GDM1 (cell line): ENCODE measurements at regions not wholly inside any gene's neighbourhood (a gene's known extent, or its start where the extent isn't known, plus 50 kb on each side); places are given as distances from the start of the nearest gene placed in this dataset.

Source experiments
- DNase-seq: peaks from one replicate; lab custom pipeline; 2025; lab: John Stamatoyannopoulos, UW

DNA sequence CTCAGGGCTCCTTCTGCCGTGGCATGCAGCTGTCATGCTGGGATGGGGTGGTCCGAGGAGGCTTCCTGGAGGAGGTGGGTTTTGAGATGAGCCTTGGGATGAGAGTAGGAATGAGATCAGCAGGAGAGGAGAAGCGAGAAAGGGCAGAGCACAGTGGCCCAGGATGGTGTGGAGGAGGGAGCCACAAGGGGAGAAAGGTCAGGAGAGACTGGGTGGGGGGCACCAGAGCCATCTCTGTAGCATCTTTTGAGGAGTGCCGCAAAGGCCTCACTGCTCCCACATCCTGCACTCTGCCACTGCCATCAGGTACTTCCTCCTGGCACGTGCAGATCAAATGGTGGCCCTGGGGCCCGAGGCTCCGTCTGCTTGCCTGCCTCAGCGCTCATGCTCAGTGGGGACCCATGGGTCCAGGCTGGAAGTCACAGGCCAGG lies 150.2 kb downstream of the MACROH2A1 start:
- DNase-seq = no peak

DNA sequence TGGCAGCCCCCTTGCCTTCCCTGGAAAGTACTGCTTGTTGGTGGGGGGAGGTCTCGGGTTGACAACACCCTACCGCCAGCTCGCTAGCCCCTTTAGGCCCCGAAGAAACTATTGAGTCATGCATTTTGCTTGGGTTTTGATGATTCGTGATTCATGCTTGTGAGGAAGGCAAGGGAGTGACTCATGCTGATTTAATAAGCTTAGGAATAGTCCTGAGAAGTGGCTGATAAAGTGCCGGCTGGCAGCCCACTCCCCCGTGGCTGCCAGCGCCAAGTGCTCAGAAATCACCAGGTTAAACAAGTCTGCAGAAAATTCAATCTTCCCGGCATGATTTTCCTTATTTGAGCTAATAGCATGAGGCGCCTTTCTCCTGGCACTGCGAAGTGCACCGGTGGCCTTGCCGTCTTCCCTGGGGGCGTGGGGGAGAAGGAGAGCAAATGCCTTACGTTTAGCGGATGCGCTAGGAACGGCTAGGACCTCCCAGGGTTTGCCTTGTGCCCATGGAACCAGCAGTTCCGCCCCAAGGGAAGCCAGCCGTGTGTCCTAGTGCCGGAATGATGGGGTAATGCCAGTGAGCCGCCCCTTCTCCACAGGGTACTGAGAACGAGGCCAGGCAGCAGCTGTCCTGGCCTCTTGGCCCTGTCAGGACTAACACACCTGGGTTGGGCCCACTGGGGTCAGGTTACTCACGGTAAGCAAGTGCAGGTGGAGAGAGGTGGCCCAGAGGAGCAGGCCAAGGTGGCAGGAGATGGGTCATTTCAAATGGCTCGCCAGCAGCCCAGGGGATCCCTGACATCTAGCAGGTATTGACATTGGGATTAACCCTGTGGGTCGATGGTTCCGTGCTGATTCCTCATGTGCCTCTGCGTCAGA lies 151.9 kb downstream of the MACROH2A1 start:
- DNase-seq = no peak

DNA sequence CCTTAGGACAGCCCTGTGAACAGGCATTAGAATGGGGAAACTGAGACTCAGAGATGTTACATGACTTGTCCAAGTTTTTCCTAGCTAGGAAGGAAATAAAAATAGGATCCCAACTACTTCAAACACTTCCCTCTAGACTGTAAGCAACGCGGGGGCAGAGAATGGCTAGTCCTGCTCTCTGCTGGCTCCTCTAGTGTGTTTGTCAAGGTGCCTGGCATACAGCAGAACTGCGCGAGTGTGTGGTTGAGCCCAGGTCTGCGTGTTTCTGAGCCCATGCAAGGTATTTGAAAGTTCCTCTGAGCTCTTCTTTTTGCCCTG lies 152.5 kb downstream of the MACROH2A1 start:
- no peak for DNase-seq

DNA sequence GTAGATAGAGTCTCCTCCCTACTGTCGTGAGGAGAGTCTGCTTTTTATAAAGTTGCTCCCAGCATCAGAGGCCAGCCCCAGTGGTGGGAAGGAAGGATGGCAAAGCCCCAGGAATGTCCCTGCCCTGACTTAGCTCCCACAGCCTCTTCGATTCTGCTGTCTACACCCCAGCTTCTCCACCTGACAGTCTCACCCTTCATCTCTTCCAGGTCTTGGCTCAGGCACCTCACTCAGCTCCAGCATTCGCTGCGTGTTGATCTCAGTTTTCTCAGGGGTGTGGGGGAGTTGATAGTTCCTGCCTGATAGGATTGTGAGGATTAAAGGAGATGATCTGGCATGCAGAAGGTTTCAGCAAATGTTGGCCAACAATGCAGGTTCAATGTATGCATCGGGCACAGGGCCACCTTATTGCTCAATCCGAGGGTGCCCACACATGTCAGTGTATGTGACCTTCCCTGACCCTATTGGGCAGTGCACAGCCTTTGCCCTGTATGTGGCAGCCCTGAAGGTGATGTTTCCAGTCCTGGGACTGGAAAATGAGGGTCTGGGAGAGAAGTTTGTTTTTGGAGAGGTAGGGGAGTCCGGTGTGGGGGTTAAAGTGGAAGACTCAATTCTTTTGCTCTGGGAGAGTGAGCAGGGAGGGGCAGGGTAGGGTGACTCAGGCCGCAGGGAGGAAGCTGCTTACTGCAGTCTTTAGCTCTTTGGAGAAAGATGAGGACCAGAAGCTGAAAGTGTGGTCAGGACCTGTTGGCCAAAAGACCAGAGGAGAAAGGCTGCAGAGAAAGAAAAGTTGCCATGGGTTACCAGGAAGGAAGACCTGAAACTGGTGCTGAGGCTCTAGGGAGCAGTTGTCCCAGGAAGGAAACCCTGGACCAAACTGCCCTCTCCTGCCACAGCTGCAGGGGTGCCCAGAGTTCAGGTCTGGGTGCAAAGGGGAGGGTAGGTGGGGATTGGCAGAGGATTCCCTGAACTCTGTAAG lies 153.2 kb downstream of the MACROH2A1 start:
- DNase-seq = no peak

DNA sequence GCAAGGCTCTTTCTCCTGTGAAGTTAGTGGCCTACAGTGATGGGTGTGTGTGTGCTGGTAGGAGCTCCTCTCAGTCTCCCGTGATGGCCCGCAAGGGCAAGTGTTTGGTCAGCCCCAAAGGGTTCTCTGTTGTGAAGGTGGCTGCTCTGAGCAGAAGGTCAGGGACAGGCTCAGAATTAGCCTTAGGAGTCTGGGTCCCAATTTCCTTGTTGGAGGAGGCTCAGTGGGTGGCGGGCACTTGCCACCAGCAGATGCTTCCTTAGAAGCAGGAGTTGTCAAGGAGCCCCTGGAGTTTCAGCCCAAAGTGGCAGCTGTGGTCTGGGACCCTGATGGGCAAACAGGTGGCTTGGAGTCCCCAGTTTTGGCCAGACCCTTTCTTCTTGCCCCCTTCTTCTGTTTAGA lies 154.4 kb downstream of the MACROH2A1 start:
- DNase-seq = no peak

DNA sequence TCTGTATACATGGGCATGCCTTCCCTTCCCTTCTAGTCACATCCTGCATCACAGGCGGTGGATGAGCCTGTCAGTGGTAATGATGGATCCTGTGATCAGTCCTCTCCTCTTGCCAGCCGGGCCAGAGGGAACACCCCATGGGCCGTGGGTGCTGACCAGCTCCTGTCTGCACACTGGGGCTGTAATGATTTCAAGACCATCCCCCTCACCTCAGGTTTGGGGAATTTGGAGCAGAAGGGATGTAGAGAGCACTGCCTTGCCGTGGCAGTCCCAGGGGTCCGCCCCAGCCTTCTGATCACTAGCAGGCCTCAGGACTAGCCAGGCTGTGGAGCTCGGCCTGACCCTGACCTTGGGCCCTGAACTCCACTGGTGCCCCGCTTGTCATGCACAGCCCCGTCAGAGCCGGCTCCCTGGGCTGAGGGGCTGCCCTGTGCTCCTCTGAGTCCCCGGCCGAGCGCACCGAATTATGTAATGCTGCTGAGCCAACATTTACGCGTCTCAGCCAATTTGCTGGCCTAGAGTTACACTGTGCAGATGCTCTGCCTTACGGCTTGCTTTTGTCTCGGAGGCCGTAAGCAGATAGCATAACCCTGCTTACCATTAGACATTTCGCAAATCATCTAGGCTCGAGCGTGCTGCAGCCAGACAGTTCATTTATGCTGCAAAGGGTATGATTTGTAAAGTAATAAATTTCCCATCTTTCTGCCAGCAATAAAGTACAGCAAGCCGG lies 155.3 kb downstream of the MACROH2A1 start:
- no peak for DNase-seq

DNA sequence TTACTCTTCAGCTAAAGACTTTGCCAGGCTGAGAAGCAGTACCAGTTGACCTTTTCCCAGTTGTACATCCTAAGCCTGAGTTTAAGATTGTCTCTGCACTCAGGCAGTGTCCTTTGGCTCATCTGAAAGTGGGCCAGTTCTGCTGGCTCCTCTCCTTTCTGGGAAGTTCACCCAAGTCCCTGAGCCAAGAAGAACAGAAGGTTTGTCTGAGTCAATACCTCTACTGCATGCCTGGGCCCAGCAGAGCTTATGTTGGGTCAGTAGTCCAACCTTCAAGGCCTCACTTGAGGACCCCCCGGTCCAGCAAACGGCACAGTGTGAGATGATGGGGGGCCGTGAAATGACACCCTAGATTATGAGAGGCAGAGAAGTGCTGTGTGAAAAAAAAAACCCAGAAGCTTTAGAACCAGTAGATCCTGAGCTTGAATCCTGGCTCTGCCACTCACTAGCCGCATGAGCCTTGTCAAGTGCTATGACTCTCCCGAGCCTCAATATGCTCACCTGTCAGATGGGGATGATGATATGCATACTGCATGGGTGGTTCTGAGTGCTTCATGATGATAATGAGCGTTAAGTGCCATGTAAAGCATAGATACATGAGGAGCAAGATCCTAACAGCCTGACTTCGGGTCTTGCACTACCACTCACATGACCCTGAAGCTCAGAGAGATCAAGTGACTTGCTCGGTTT lies 156.0 kb downstream of the MACROH2A1 start:
- DNase-seq = no peak

DNA sequence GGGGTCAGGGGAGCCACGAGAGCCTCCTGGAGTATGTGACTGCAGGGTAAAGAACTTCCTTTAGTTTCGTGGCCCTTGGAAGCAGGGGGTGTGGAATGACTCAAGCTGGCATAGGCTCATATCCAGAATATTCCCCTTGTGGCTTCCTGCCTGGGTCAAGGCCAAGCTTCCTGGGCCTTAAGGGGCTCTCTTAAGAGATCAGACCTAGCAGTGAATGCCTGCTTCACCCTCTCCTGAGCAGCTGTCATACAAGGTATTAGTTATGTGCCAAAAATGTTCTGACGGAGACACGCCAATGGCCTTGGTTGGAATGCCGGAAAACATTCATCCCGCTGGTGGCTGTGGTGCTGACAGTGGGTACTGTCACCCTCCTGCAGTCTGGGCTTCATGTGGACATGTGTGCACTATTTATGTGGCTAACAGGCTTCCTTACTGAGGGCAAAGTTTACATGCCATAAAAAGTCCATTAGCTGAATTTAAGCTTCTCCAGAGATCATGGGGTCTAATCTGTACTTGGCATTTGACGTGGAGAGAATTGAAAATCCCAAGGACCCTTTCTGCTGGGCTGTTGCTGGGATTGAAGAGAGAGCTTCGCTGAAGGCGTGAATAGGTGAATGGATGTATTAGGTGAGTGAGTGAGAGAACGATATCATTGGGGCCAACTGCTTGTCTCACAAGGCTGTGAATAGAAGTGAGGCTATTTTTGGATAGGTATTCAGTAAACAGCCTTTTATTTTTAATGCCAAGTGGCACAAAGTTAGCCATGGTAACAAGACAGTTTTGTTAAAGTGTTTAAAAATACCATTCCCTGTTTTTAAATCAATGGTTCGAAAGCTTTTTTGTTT lies 156.8 kb downstream of the MACROH2A1 start:
- no peak for DNase-seq

DNA sequence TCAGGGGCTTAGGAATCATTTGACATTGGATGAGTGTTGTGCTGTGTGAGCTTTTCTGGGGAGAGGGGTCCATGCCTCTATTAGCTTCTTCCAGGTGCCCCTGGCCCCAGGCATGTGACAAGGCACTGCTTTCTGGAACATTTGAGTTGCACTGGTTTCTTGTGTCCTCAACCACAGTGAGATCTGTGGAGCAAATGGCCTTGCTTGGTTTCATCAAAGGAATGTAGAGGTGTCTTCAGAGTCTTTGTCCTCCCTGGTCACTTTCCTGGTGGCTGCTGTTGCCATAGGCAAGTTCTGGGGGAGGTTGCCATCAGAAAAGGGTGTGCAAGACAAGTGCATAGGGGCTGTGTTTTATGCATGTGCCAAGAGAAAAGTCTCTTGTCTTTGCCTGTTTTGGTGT lies 157.5 kb downstream of the MACROH2A1 start:
- no peak for DNase-seq

DNA sequence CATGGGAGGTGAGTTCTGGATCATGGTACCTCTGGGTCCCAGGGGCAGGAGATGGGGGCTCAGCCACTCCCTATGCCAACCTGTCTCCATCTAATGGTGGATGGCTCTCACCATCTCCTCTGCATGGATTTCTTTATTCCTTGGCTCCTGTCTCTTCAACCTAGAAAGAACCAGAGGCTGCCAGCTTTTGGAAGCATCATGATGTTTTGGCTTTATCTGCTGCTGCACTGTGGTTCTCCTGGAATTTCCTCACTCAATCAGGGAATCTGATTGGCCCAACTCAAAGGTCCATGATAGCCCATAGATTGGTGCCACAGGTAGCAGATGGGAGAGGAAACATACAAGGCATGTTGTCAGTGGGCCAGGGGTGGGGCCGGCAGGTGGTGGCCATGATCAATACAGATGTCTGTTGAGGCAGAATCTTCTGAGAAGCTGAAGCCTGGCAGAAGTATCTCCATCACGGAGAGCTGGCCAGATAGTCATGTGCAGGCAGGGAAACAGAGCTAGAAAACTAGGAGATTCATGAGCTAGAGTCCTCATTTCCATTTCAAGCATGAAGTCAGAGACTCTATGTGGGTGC lies 158.2 kb downstream of the MACROH2A1 start:
- no peak for DNase-seq

DNA sequence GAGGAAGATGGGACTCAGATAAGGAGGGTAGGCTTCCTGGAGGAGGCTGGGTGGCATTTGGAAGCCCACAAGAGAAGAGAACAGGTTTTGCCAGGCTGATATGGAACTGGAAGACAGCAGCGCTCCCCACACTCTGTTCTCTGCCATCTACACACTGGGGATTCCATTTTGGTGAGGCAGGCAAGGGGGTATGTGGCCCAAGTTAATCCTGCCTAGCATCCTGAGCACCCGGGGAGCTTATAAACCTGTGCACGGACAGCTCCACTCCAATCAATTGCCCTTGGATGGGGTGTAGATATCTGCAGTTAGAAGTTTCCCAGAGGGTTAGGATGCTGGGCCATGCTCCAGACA lies 158.8 kb downstream of the MACROH2A1 start:
- DNase-seq = no peak

DNA sequence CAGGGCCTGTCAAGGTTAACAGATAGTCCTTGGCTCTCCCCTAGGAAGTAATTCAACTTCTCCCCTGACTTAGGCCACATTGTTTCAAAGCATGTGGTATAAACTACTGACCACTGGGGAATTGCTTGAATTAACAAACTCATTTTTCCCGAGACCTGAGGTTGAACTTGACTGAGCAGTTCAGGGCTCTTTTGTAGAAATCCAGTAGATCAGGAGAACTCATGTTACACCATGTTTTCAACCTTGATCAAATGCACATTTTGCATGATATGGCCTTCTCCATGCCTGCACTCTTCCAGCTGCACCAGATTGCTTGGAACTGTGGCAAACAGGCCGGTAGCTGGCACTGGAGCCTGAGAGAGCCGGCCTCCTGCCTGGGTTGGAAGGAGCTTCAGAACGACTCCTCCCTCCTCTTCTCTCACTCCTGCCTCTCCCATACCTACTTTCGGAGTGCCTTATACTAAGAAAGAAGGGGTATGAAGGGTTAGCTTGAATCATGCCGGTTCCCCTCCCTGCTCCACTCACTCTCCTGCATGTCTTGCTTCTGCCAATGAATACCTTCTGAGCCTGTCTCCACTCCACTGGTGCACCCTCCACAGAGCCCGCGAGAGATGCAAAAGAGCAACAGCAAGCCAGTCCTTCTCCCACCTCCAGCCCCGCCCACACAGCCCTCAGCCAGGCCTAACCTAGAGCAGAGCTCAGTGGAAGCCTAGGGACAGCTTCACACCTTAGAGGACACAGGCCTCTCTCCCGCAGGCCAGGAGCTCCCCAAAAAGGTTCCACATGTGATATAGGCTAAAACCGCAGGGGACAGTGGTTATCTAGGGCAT lies 159.4 kb downstream of the MACROH2A1 start:
- DNase-seq = no peak

DNA sequence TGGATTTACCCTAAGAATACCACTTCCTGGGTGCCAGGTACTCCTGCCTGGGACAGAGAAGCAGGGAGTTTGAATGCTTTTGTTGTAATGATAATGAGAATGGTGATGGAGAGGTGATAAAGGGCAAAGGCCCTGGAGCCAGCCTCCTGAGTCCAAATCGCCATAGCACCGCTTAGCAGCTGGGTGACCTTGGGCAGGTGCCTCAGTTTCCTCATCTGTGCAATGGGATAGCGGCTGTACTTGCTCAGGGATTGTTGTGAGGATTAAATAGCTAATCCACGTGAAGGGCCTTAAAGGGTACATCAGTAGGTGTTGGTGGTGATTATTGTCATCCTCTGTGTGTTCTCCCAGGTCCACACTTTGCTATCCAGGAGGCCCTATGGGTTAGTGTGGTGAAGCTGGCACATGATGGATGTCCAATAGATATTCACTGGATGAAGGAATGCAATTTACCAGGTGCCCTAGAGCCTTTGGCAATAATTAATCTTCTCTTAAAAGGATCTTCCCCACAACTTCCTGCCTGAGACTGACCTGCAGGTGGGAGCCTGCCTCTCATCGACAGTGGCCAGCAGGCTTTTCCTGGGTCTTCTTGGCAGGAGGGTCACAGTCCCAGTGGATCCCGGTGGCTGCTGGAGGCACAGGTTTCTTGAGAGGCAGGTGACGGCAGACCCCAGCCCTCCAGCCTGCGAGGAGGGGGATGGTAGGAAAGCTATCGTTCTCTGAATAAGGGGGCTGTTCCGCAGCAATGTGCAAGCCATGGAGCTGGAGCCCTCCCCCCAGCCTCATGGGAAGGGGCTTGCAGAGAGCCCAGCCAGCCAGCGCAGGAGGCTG lies 160.2 kb downstream of the MACROH2A1 start:
- no peak for DNase-seq

DNA sequence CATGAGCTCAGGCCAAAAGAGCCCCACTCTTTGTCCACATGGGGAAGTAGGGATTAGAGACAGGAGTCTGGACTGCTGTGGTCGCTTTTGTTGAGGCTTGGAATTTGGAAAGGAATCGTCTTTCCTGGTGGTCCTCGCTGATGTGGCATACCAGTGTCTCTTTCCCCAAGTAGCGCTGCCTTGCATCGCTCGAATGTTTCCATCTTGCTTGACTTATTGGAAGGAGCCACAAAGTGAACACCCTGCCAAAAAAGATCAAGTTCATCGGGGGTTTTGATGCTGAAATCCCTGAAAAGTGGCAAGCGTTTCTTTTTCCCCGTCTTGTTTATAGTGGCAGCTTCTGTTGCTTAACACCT lies 161.3 kb downstream of the MACROH2A1 start:
- DNase-seq = no peak

DNA sequence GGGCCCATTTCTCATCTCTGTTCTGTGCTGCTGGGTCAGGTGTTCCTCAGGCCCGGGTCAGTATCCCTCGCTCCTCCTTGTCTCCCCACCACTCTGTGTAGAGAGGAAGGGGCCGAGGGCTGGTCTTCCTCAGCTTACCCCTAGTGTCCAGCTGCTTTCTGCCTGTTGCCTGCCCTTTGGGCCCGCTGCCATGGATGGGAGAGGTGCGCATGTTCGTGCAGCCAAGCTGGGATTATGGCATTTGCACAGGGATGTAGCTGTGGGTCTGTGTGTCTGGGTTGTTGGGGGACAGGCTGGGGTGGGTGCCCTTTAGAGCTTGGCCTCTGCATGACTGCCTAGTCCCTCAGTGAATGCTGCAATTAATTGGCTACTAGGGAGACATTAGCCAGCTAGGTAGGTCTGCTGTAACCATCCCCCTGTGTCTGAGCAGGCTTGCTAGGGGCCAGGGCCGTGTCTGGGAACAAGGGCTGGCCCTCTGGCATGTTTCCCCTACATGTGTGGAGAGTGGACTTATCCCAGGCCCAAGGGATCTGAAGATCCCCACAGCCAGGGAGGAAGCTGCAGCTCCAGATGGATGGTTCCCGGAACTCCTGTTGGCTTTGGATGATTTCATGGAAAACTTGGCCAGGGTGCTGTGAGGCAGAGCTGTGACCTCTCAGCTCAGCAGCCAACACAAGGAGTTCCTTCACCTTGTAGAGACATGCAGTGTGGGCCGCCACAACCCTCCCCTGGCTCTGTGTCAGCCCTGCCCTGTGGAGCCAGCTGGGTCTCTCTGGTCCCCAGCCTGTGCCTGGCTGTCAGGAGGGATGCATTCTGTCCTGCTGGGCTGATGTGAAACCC lies 161.9 kb downstream of the MACROH2A1 start:
- DNase-seq = no peak

DNA sequence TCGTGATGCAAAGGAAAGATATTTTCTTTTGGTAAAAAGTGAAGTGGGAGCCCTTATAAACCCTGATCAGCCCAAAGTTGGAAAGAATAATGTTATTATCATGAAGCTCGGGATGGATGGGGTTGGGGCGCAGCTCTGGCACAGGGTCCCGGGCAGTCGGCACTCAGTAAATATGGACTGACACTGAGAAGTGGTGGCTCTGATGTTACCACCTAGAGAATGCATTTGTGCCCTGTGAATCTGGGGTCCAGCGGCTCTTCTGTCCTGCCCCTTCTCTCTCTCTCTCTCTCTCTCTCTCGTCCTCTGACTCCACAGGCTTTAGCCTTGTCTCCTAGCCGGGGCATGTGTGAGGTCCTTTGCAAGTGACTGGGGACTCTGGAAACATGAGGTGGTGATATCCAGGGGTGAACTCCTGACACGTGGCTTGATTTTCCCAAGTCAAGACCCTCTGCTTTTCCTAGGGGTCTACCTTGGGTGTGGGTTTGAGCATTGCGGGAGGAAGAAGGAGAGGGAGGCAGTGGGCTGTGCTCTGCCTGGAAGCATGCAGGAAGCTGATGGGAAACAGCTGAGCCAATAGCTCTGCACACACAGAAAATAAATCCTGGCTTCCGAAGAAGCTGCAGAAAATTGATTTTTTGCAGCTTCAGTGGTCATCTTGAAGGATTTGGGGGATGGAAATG lies 162.7 kb downstream of the MACROH2A1 start:
- DNase-seq = no peak

DNA sequence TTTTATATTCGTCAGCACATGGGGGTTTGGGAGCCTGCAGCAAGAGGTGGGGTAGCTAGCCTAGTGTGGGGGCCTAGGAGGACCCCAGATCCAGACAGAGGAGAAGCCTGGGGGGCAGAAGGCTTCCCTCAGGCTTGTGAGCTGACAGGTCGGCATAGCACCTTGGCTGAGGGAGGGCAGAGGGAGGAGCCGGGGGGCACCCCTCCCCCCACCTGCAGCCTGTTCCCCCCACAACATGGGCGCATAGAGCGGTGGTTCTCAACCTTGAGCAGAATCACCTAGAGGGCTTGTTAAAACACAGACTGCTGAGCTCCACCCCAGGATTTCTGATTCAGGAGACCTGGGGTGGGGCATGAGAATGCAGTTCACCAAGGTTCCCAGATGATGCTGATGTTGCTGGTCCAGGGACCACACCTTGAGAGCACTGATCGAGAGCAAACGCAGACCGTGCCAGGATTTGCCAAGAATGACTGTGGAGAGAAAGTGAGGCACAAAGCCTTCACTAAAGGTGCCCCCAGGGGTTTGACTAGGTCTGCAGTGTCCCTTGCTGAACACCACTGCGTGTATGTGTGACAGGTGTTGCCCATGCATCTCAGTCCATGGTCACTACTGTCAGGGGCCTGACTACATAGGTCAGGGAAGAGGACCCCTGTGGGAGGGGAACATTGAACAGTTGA lies 163.3 kb downstream of the MACROH2A1 start:
- DNase-seq = no peak
